ENCODE measurements at regions not wholly inside any gene's neighbourhood (a gene's known extent, or its start where the extent isn't known, plus 50 kb on each side); places are given as distances from the start of the nearest gene placed in this dataset.

- no peak for DNase-seq (ENCODE audit: low read depth)
- H3K4me3 ChIP-seq (ENCODE audit: low read depth, low read length), result no peak overlapping the region
- TF ChIP-seq, protein P1, sequence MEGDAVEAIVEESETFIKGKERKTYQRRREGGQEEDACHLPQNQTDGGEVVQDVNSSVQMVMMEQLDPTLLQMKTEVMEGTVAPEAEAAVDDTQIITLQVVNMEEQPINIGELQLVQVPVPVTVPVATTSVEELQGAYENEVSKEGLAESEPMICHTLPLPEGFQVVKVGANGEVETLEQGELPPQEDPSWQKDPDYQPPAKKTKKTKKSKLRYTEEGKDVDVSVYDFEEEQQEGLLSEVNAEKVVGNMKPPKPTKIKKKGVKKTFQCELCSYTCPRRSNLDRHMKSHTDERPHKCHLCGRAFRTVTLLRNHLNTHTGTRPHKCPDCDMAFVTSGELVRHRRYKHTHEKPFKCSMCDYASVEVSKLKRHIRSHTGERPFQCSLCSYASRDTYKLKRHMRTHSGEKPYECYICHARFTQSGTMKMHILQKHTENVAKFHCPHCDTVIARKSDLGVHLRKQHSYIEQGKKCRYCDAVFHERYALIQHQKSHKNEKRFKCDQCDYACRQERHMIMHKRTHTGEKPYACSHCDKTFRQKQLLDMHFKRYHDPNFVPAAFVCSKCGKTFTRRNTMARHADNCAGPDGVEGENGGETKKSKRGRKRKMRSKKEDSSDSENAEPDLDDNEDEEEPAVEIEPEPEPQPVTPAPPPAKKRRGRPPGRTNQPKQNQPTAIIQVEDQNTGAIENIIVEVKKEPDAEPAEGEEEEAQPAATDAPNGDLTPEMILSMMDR (conservative IDR thresholded peaks at IDR 0.05; ENCODE audit: low read depth, low read length), result no peak
Measured at GRCh38 chr10:33410096-33410859, 75.8 kb upstream of the NRP1 start.

- DNase-seq (ENCODE audit: low read depth), result no peak
- TF ChIP-seq, protein P1 (conservative IDR thresholded peaks at IDR 0.05; ENCODE audit: low read depth, low read length), result no peak
- H3K4me3 ChIP-seq (ENCODE audit: low read depth, low read length), result no peak overlapping the region
Measured at GRCh38 chr10:33406596-33406995, 72.1 kb upstream of the NRP1 start.

GRCh38 chr10:33402220-33403073 lies 68.0 kb upstream of the NRP1 start:
- TF ChIP-seq, protein P1 (conservative IDR thresholded peaks at IDR 0.05; ENCODE audit: low read depth, low read length), result no peak
- DNase-seq (ENCODE audit: low read depth), result no peak
- H3K4me3 ChIP-seq (ENCODE audit: low read depth, low read length), result no peak overlapping the region

DNA sequence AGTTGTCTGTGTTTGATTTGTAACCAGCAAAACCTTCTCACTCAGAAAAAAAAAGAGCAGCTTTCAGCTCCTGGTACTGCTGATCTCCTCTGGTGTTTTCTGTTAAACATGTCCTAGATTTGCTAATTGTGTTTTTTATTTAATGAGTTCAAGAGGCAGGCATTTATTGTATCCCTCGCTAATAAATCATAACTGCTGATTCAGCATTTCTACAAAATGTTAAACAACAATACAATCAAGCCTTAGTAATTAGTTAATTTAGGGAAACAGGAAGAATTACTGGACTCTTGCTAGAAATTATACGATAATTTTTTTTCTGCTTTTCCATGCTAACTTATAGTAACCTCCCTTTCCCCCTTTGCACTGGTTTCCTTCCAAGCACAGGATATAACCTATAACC lies 66.8 kb upstream of the NRP1 start:
- H3K4me3 ChIP-seq (ENCODE audit: low read depth, low read length), result no peak overlapping the region
- TF ChIP-seq, protein P1 (conservative IDR thresholded peaks at IDR 0.05; ENCODE audit: low read depth, low read length), result no peak
- DNase-seq (ENCODE audit: low read depth), result no peak

- H3K4me3 ChIP-seq (ENCODE audit: low read depth, low read length), result no peak overlapping the region
- DNase-seq (ENCODE audit: low read depth), result no peak
- TF ChIP-seq, protein P1 (conservative IDR thresholded peaks at IDR 0.05; ENCODE audit: low read depth, low read length), result no peak
Measured at GRCh38 chr10:33398796-33399195, 64.3 kb upstream of the NRP1 start.

DNA sequence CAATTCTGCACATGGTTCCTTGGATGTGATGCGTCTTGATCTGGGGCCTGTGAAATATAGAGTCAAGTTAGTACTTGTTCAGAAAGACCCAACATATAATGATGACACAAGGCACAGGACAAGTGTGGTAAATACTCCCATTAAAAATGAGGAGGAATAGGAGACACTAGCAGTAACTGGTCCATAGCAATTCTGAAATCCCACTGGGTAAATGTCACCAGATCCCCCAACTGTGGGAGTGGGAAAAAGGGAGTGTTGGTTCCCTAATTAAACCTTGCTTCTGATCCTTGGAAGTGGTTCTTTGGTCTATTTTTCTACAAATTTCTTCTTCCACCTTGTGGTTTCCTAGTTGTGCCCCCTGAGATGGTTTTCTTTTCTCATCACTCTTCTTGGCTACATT lies 62.5 kb upstream of the NRP1 start:
- TF ChIP-seq, protein P1 (conservative IDR thresholded peaks at IDR 0.05; ENCODE audit: low read depth, low read length), result no peak
- H3K4me3 ChIP-seq (ENCODE audit: low read depth, low read length), result no peak overlapping the region
- DNase-seq (ENCODE audit: low read depth), result no peak
